D341Med (cell line): ENCODE measurements at regions not wholly inside any gene's neighbourhood (a gene's known extent, or its start where the extent isn't known, plus 50 kb on each side); places are given as distances from the start of the nearest gene placed in this dataset.

Experiments used
- DNase-seq: peaks from one replicate; pipeline ENCODE4 v3.0.0; 2012; ENCODE audit warnings: low spot score

GRCh38 chr3:90015688-90016356 is 908.4 kb downstream of the EPHA3 start:
- DNase-seq = peak; percentile 59

GRCh38 chr3:90016555-90016954 is 909.1 kb downstream of the EPHA3 start:
- DNase-seq = no peak

GRCh38 chr3:90018779-90019178 is 911.4 kb downstream of the EPHA3 start:
- DNase-seq = no peak

- no peak for DNase-seq
These were observed 917.6 kb downstream of the EPHA3 start for GRCh38 chr3:90025019-90025418.

GRCh38 chr3:90026406-90026805 is 919.0 kb downstream of the EPHA3 start:
- peak; percentile 57 for DNase-seq

GRCh38 chr3:90031121-90031520 is 923.7 kb downstream of the EPHA3 start:
- DNase-seq = no peak

GRCh38 chr3:90032980-90033641 is 925.7 kb downstream of the EPHA3 start:
- no peak for DNase-seq

GRCh38 chr3:90034038-90034437 is 926.6 kb downstream of the EPHA3 start:
- peak; percentile 39 for DNase-seq

- DNase-seq = no peak
These were observed 928.2 kb downstream of the EPHA3 start for GRCh38 chr3:90035643-90036042.

- no peak for DNase-seq
These were observed 929.6 kb downstream of the EPHA3 start for GRCh38 chr3:90036939-90037469.

GRCh38 chr3:90039994-90040393 is 932.6 kb downstream of the EPHA3 start:
- no peak for DNase-seq

GRCh38 chr3:90040554-90040953 is 933.1 kb downstream of the EPHA3 start:
- no peak for DNase-seq

- no peak for DNase-seq
These were observed 934.6 kb downstream of the EPHA3 start for GRCh38 chr3:90041995-90042394.

GRCh38 chr3:90043287-90043686 is 935.9 kb downstream of the EPHA3 start:
- DNase-seq = no peak

GRCh38 chr3:90044084-90044816 is 936.8 kb downstream of the EPHA3 start:
- DNase-seq = no peak

GRCh38 chr3:90052425-90052950 is 945.1 kb downstream of the EPHA3 start:
- DNase-seq = no peak

GRCh38 chr3:90054311-90054710 is 946.9 kb downstream of the EPHA3 start:
- no peak for DNase-seq

- DNase-seq = no peak
These were observed 948.2 kb downstream of the EPHA3 start for GRCh38 chr3:90055666-90056065.

- no peak for DNase-seq
These were observed 949.0 kb downstream of the EPHA3 start for GRCh38 chr3:90056281-90057032.

GRCh38 chr3:90062016-90062415 is 954.6 kb downstream of the EPHA3 start:
- DNase-seq = no peak

- DNase-seq = no peak
These were observed 955.3 kb downstream of the EPHA3 start for GRCh38 chr3:90062631-90063200.

GRCh38 chr3:90068783-90069182 is 961.4 kb downstream of the EPHA3 start:
- DNase-seq = no peak
